GM12878 (cell line): ENCODE measurements at regions not wholly inside any gene's neighbourhood (a gene's known extent, or its start where the extent isn't known, plus 50 kb on each side); places are given as distances from the start of the nearest gene placed in this dataset.

Experiments used
- ATAC-seq: fragments of 200-7000 bp; cut with Tn5 transposase; 3 replicates; pipeline ENCODE4 v1.9.1; 2020; ENCODE audit warnings: mild to moderate bottlenecking, moderate library complexity
- BruUV-seq: library from RNA; stranded (reverse); fragments of 400-500 nt; replicated peaks from 2 replicates; lab custom pipeline; 2021; lab: Mats Ljungman, UMichigan
- CTCF ChIA-PET: fragments of 300-600 bp; sonication (Branson Sonifier 250); formaldehyde crosslinking; extraction: SDS; loops from one replicate; lab custom pipeline; 2021; ENCODE audit warnings: inconsistent platforms; lab: Yijun Ruan, JAX
- POLR2A ChIA-PET: fragments of 350-600 bp; formaldehyde crosslinking; extraction: SDS; loops from one replicate; lab custom pipeline; 2021; ENCODE audit warnings: inconsistent platforms; lab: Charles Lee
- RAD21 ChIA-PET: fragments of 300-600 bp; sonication (Branson Sonifier 250); formaldehyde crosslinking; loops from one replicate; lab custom pipeline; 2023; ENCODE audit warnings: antibody characterized with exemption; ENCODE audit not compliant: unreplicated experiment; lab: Charles Lee
- SMC1A ChIA-PET: fragments of 300-600 bp; sonication (Branson Sonifier 250); formaldehyde crosslinking; loops from one replicate; lab custom pipeline; 2023; ENCODE audit not compliant: unreplicated experiment, uncharacterized antibody; lab: Charles Lee
- DNase-seq: peaks from one replicate; pipeline ENCODE4 v3.0.0-alpha.2; 2011; ENCODE audit warnings: low read depth, low spot score
- FAIRE-seq: peaks from 3 replicates; lab custom pipeline; 2011; peaks lifted over from hg19 to GRCh38; lab: Jason Lieb, UNC
- H2AFZ ChIP-seq: 2 replicates; pipeline ENCODE4 v1.6.0; 2011; ENCODE audit warnings: low read depth, low read length, control low read depth; ENCODE audit not compliant: control insufficient read depth
- H3K27ac ChIP-seq: 2 replicates; pipeline ENCODE4 v1.5.1; 2011; ENCODE audit warnings: control low read depth; ENCODE audit not compliant: control insufficient read depth, insufficient read depth
- H3K27me3 ChIP-seq, 2 experiments: replicated peaks in 1 of 2; 2 replicates each; pipeline versions ENCODE4 v1.6.0 to v1.6.1; 2011; ENCODE audit warnings: low read length in 1 of 2; ENCODE audit not compliant: control insufficient read depth in 2 of 2, insufficient read depth in 2 of 2
- H3K36me3 ChIP-seq, 2 experiments: 2 replicates each; pipeline ENCODE4 v1.5.1; 2011; ENCODE audit warnings: low read length in 1 of 2; ENCODE audit not compliant: control insufficient read depth in 2 of 2, insufficient read depth in 2 of 2
- H3K4me1 ChIP-seq: 2 replicates; pipeline ENCODE4 v1.6.1; 2011; ENCODE audit warnings: mild to moderate bottlenecking, low read length, moderate library complexity, mixed read lengths; ENCODE audit not compliant: control insufficient read depth, insufficient read depth
- H3K4me2 ChIP-seq: 2 replicates; pipeline ENCODE4 v1.6.0; 2011; ENCODE audit warnings: control low read depth; ENCODE audit not compliant: control insufficient read depth, insufficient read depth
- H3K4me3 ChIP-seq: fragments of 200-600 bp; sonication (generic); 2 replicates; pipeline ENCODE4 v1.5.1; 2016
- H3K79me2 ChIP-seq: 2 replicates; pipeline ENCODE4 v1.6.0; 2011; ENCODE audit warnings: low read length; ENCODE audit not compliant: control insufficient read depth, insufficient read depth
- H3K9ac ChIP-seq: 2 replicates; pipeline ENCODE4 v1.8.0; 2011; ENCODE audit warnings: low read length, control low read depth, mixed read lengths; ENCODE audit not compliant: control insufficient read depth, insufficient read depth
- H3K9me3 ChIP-seq: replicated peaks from 3 replicates; pipeline ENCODE4 v1.5.1; 2011; ENCODE audit warnings: mild to moderate bottlenecking, low read length; ENCODE audit not compliant: control insufficient read depth, insufficient read depth
- H4K20me1 ChIP-seq: 2 replicates; pipeline ENCODE4 v1.6.0; 2011; ENCODE audit not compliant: control insufficient read depth, insufficient read depth
- FOS ChIP-seq: IDR thresholded peaks from 3 replicates; pipeline ENCODE4 v1.6.1; 2011; ENCODE audit warnings: borderline replicate concordance; ENCODE audit not compliant: insufficient read length; ENCODE audit errors: extremely low read depth
- FOXM1 ChIP-seq: IDR thresholded peaks from 2 replicates; pipeline ENCODE4 v1.6.1; 2012; ENCODE audit warnings: low read depth, mild to moderate bottlenecking, inconsistent platforms, low read length, moderate library complexity
- HDAC2 ChIP-seq: fragments of 200-600 bp; sonication (generic); IDR thresholded peaks from 2 replicates; pipeline ENCODE4 v1.6.1; 2017
- MYB ChIP-seq: fragments of 150-350 bp; IDR thresholded peaks from 2 replicates; pipeline ENCODE4 v1.6.1; 2014; ENCODE audit warnings: mild to moderate bottlenecking, low read depth, low read length, borderline replicate concordance
- PML ChIP-seq: IDR thresholded peaks from 2 replicates; pipeline ENCODE4 v1.6.1; 2012; ENCODE audit warnings: low read length, inconsistent platforms
- SREBF1 ChIP-seq: IDR thresholded peaks from 2 replicates; pipeline ENCODE4 v1.6.1; 2012; ENCODE audit warnings: mild to moderate bottlenecking, low read length
- ZNF207 ChIP-seq: fragments of 450-650 bp; IDR thresholded peaks from 2 replicates; pipeline ENCODE4 v1.6.1; 2014; ENCODE audit warnings: antibody characterized with exemption, mild to moderate bottlenecking, borderline replicate concordance
- ZNF622 ChIP-seq: fragments of 450-650 bp; IDR thresholded peaks from 2 replicates; pipeline ENCODE4 v1.6.1; 2017; ENCODE audit warnings: mild to moderate bottlenecking, inconsistent platforms
- ZNF687 ChIP-seq: fragments of 450-650 bp; IDR thresholded peaks from 2 replicates; pipeline ENCODE4 v1.6.1; 2017; ENCODE audit warnings: mild to moderate bottlenecking, moderate library complexity
- WGBS: methylation state at CpG from one replicate; pipeline ENCODE4 v1.1.6; 2016; ENCODE audit warnings: low lambda C conversion rate; ENCODE audit not compliant: insufficient replicate concordance, insufficient coverage; ENCODE audit errors: missing lambda C conversion rate; 5-methylcytosine and 5-hydroxymethylcytosine counted together
- in situ Hi-C: fragments of 300-500 bp; cut with MboI; formaldehyde crosslinking; loops from 9 replicates; pipeline ENCODE4 v1.14.3; 2018; ENCODE audit warnings: mixed read lengths
- intact Hi-C: fragments of 100-400 bp; cut with micrococcal nuclease; formaldehyde crosslinking; loops from one replicate; pipeline ENCODE4 v1.14.2; 2022; ENCODE audit not compliant: unreplicated experiment

- POLR2A ChIA-PET, result no interaction called here
- Histone ChIP-seq H3K27me3 (no peaks in the 10 kb centered on the region), H3K4me1 (no peaks in the 10 kb centered on the region), H3K36me3 (no peaks in the 10 kb centered on the region), H3K9ac (no peak overlapping the region), H3K79me2 (no peaks in the 10 kb centered on the region), H4K20me1 (no peaks in the 10 kb centered on the region), H3K9me3 (no peaks in the 10 kb centered on the region), H3K4me2 (no peak overlapping the region), H3K4me3 (no peak overlapping the region), H2AFZ (no peak overlapping the region), H3K27ac (no peak overlapping the region)
- intact Hi-C loops, result loop anchor here (5.0 to 10.0 kb wide), 2 partner anchors 216 to 378 kb away; no protein-coding TSS in a partner anchor
- no TSS peak for BruUV-seq
- no peak for TF ChIP-seq ZNF687
- TF ChIP-seq ZNF207, result no peak
- TF ChIP-seq FOS, result no peak
- TF ChIP-seq ZNF622, result no peak
- no peak for TF ChIP-seq SREBF1
- TF ChIP-seq PML, result no peak
- no peak for TF ChIP-seq MYB
- no peak for TF ChIP-seq HDAC2
- no peak for TF ChIP-seq FOXM1
- 43% methylated on average over 2 of the region's 2 CpGs for WGBS
- ATAC-seq, result no peak
- no peak for FAIRE-seq
- in situ Hi-C loops, result no loop called here
- RAD21 ChIA-PET, result no interaction called here
- no peak for DNase-seq
- SMC1A ChIA-PET, result no interaction called here
- CTCF ChIA-PET, result no interaction called here
These were observed 60.1 kb upstream of the OTX2 start for GRCh38 chr14:56870336-56870735.
